VCaP (cell line): ENCODE measurements at regions not wholly inside any gene's neighbourhood (a gene's known extent, or its start where the extent isn't known, plus 50 kb on each side); places are given as distances from the start of the nearest gene placed in this dataset.

Experiments
- H3K27ac ChIP-seq: fragments of 450-650 bp; 2 replicates; pipeline ENCODE4 v1.5.1; 2017
- TF ChIP-seq, protein P1 (sequence below): fragments of 450-650 bp; conservative IDR thresholded peaks from 2 replicates; pipeline ENCODE4 v1.5.1; 2017; ENCODE audit warnings: mild to moderate bottlenecking, moderate library complexity

- H3K27ac ChIP-seq: no peak overlapping the region
- TF ChIP-seq, protein P1, sequence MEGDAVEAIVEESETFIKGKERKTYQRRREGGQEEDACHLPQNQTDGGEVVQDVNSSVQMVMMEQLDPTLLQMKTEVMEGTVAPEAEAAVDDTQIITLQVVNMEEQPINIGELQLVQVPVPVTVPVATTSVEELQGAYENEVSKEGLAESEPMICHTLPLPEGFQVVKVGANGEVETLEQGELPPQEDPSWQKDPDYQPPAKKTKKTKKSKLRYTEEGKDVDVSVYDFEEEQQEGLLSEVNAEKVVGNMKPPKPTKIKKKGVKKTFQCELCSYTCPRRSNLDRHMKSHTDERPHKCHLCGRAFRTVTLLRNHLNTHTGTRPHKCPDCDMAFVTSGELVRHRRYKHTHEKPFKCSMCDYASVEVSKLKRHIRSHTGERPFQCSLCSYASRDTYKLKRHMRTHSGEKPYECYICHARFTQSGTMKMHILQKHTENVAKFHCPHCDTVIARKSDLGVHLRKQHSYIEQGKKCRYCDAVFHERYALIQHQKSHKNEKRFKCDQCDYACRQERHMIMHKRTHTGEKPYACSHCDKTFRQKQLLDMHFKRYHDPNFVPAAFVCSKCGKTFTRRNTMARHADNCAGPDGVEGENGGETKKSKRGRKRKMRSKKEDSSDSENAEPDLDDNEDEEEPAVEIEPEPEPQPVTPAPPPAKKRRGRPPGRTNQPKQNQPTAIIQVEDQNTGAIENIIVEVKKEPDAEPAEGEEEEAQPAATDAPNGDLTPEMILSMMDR: no peak
Observed at GRCh38 chr3:99159220-99159762, 257.8 kb upstream of the DCBLD2 start.

DNA sequence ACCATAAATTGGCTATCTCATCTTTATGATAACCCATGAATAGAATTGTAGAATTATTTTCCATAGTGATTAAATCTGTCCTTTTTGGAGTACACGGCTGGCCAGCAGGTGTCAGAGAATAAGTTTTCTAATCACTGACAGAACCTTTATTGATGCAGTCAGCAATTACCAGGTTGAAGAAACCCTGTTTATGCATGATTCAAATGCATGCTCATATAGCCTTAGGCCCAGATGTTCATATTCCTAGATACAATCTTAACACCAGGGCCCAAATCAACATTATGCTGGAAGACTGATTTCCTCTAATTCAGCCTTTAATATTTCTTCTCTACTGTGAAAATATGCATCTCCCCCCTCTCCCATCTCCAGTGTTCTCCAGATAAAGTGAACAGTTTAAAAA lies 243.5 kb upstream of the DCBLD2 start:
- TF ChIP-seq, protein P1: no peak
- H3K27ac ChIP-seq: no peak overlapping the region

DNA sequence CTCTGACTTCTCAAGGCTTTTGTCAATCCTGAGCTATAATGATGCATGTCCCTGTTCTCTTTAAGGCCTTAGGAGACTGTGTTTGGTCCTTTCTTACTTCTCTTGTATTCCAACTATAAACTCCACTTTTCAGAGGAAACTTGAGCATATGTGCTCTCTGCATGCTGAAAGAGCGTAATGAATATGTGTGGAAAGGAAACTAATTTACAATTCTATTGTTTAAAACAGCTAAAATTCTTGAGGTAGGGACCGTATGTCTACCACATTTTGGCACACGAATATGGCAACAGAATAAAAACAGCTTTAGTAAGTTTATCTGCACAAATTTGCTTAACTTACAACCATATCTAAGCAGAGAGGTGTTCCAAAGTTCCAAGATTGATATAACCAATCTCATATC lies 242.0 kb upstream of the DCBLD2 start:
- no peak overlapping the region for H3K27ac ChIP-seq
- TF ChIP-seq, protein P1: no peak

GRCh38 chr3:99134986-99135385 lies 233.5 kb upstream of the DCBLD2 start:
- H3K27ac ChIP-seq: no peak overlapping the region
- TF ChIP-seq, protein P1: no peak

- TF ChIP-seq, protein P1: no peak
- H3K27ac ChIP-seq: no peak overlapping the region
Observed at GRCh38 chr3:99131876-99132275, 230.4 kb upstream of the DCBLD2 start.

GRCh38 chr3:99128725-99129505 lies 227.4 kb upstream of the DCBLD2 start:
- no peak overlapping the region for H3K27ac ChIP-seq
- TF ChIP-seq, protein P1: no peak

DNA sequence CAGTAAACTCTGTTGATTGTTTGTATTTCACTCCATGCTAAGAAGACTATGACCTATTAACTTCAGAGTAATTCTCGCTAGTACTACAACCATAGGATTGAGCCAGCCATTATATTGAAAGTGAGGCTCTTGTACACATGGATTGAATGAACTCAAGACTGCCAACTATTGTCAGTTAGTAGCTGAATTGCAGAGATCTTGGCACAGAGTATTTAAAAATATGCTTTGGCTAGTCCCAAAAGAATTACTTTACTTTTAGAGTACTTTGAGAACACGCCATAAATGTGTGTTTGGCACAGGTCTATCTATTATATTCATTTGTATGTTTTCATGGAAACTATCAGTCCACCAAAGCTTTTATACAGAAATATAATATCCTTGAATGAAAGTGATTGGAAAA lies 226.7 kb upstream of the DCBLD2 start:
- no peak overlapping the region for H3K27ac ChIP-seq
- TF ChIP-seq, protein P1: no peak
